DND-41 (cell line): ENCODE measurements at regions not wholly inside any gene's neighbourhood (a gene's known extent, or its start where the extent isn't known, plus 50 kb on each side); places are given as distances from the start of the nearest gene placed in this dataset.

Experiments used
- ATAC-seq: fragments of 200-7000 bp; cut with Tn5 transposase; 3 replicates; pipeline ENCODE4 v1.9.1; 2021; ENCODE audit warnings: low read depth; ENCODE audit not compliant: insufficient read depth
- DNase-seq: peaks from one replicate; pipeline ENCODE4 v3.0.0-alpha.2; 2020
- H2AFZ ChIP-seq: 2 replicates; pipeline ENCODE4 v1.6.0; 2012; ENCODE audit warnings: low read depth, low read length
- H3K27ac ChIP-seq: 2 replicates; pipeline ENCODE4 v1.5.1; 2012; ENCODE audit warnings: low read length, inconsistent platforms
- H3K27me3 ChIP-seq: fragments of 200-600 bp; sonication (generic); 2 replicates; pipeline ENCODE4 v1.6.0; 2012; ENCODE audit warnings: low read length, mild to moderate bottlenecking, inconsistent platforms; ENCODE audit not compliant: insufficient read depth, poor library complexity
- H3K36me3 ChIP-seq: 2 replicates; pipeline ENCODE4 v1.5.1; 2012; ENCODE audit warnings: low read length, inconsistent platforms; ENCODE audit not compliant: insufficient read depth
- H3K4me1 ChIP-seq: 2 replicates; pipeline ENCODE4 v1.5.1; 2012; ENCODE audit warnings: mild to moderate bottlenecking, low read length; ENCODE audit not compliant: insufficient read depth
- H3K4me2 ChIP-seq: 2 replicates; pipeline ENCODE4 v1.6.0; 2012; ENCODE audit warnings: mild to moderate bottlenecking, moderate library complexity, low read length, inconsistent platforms; ENCODE audit not compliant: insufficient read depth
- H3K4me3 ChIP-seq, 2 experiments: fragments of 200-600 bp in 1 of 2; shearing (Covaris generic) in 1 of 2; 2 replicates each; pipeline ENCODE4 v1.5.1; 2012 to 2016; ENCODE audit warnings: inconsistent platforms in 2 of 2, low read length in 2 of 2, mild to moderate bottlenecking in 2 of 2, low read depth in 1 of 2, moderate library complexity in 1 of 2
- H3K79me2 ChIP-seq: 2 replicates; pipeline ENCODE4 v1.6.0; 2012; ENCODE audit warnings: low read length, inconsistent platforms; ENCODE audit not compliant: insufficient read depth
- H3K9ac ChIP-seq: 2 replicates; pipeline ENCODE4 v1.6.0; 2012; ENCODE audit warnings: low read depth, mild to moderate bottlenecking, inconsistent platforms, low read length, moderate library complexity
- H3K9me3 ChIP-seq: 2 replicates; pipeline ENCODE4 v1.5.1; 2012; ENCODE audit warnings: low read length, moderate library complexity, mild to moderate bottlenecking, inconsistent platforms; ENCODE audit not compliant: insufficient read depth, severe bottlenecking
- H4K20me1 ChIP-seq: 2 replicates; pipeline ENCODE4 v1.6.0; 2012; ENCODE audit warnings: low read length; ENCODE audit not compliant: insufficient read depth
- EZH2 ChIP-seq: IDR thresholded peaks from 3 replicates; pipeline ENCODE4 v1.6.1; 2012; ENCODE audit warnings: borderline replicate concordance, low read depth, mild to moderate bottlenecking, moderate library complexity, low read length, inconsistent platforms; ENCODE audit not compliant: severe bottlenecking
- TF ChIP-seq, protein P1 (sequence below): IDR thresholded peaks from 2 replicates; pipeline ENCODE4 v1.5.1; 2012; ENCODE audit warnings: borderline replicate concordance, low read length, moderate library complexity, mild to moderate bottlenecking; ENCODE audit not compliant: poor library complexity, severe bottlenecking; ENCODE audit errors: extremely low read depth

DNA sequence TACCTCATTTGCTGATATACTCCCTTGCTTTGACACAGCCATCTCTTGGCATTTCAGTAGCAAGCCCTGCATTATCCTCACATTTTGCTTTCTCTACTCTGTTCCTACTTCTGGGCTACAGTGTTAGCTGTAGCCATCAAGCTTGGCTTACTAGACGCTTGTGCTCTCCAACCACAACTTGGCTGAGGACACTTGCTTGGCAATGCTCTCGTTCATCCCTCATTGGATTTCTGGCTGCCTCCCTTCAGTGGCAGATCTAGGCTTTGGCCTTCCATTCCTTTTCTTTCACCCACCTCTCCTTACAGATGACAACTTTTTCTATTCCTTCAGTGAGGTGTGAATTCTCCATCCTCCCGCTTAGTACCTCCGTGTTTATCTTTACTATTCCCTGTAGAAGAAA lies 428.7 kb upstream of the LRRC7 start:
- Histone ChIP-seq H3K4me2 (no peak overlapping the region), H3K4me1 (no peaks in the 10 kb centered on the region)
- TF ChIP-seq, protein P1, sequence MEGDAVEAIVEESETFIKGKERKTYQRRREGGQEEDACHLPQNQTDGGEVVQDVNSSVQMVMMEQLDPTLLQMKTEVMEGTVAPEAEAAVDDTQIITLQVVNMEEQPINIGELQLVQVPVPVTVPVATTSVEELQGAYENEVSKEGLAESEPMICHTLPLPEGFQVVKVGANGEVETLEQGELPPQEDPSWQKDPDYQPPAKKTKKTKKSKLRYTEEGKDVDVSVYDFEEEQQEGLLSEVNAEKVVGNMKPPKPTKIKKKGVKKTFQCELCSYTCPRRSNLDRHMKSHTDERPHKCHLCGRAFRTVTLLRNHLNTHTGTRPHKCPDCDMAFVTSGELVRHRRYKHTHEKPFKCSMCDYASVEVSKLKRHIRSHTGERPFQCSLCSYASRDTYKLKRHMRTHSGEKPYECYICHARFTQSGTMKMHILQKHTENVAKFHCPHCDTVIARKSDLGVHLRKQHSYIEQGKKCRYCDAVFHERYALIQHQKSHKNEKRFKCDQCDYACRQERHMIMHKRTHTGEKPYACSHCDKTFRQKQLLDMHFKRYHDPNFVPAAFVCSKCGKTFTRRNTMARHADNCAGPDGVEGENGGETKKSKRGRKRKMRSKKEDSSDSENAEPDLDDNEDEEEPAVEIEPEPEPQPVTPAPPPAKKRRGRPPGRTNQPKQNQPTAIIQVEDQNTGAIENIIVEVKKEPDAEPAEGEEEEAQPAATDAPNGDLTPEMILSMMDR = no peak
- no peak for TF ChIP-seq EZH2

DNA sequence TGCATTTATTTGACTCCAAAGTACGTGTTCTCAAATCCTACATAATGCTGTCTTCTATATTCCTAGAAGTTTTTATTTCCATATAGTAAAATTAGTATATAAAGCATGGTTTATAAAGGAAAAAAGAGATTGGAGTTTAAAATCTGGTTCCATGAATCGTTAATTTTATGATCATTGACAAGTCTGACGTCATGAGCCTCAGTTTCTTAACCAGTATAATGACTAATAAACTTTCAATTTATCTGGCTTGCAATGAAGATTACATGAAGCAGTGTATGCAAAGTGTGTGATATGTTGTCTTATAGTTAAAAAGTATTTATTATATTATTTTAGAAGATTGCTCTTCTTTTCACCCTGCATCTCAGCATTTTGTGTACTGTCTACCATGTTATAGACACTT lies 421.4 kb upstream of the LRRC7 start:
- Histone ChIP-seq H3K79me2 (no peaks in the 10 kb centered on the region), H3K27me3 (no peaks in the 10 kb centered on the region), H3K27ac (no peak overlapping the region), H3K9me3 (no peaks in the 10 kb centered on the region), H3K4me3 (no peak overlapping the region), H3K4me2 (no peak overlapping the region), H3K36me3 (no peaks in the 10 kb centered on the region), H3K9ac (no peak overlapping the region), H4K20me1 (no peaks in the 10 kb centered on the region), H2AFZ (no peak overlapping the region), H3K4me1 (no peaks in the 10 kb centered on the region)
- DNase-seq (no peak), ATAC-seq (no peak)
- TF ChIP-seq, protein P1 = no peak
- no peak for TF ChIP-seq EZH2

More for the DNA sequence above, 428.7 kb upstream of the LRRC7 start:
- peaks cover 2% of the 10 kb centered on the region for H3K9me3 ChIP-seq
- H2AFZ ChIP-seq = no peak overlapping the region
- no peak overlapping the region for H3K27ac ChIP-seq
- ATAC-seq (no peak), DNase-seq (no peak)
- H4K20me1 ChIP-seq = no peaks in the 10 kb centered on the region
- no peaks in the 10 kb centered on the region for H3K36me3 ChIP-seq
- H3K27me3 ChIP-seq = no peaks in the 10 kb centered on the region
- no peaks in the 10 kb centered on the region for H3K79me2 ChIP-seq
- H3K9ac ChIP-seq = no peak overlapping the region
- no peak overlapping the region for H3K4me3 ChIP-seq

DNA sequence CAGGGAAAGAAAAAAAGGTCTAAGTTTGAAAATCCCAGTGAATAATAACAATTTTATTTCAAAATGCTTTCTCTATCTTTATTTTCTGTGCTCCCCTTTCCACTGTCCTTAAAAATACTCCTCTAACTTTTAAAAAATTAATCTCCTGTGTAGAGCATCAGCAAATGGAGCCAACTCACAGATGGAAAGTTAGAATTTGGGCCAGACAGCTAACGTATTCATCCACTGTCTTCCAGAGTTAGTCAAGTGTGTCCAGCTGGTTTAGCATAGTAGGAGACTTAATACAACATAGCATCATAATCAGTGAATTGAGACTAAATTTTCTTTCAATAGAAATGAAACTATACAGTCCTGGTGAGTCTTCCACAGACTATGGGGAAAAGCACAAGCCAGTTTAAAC lies 419.0 kb upstream of the LRRC7 start:
- H4K20me1 ChIP-seq = no peaks in the 10 kb centered on the region
- H3K36me3 ChIP-seq = no peaks in the 10 kb centered on the region
- no peak overlapping the region for H2AFZ ChIP-seq
- H3K9me3 ChIP-seq = no peaks in the 10 kb centered on the region
- no peaks in the 10 kb centered on the region for H3K27me3 ChIP-seq
- H3K4me1 ChIP-seq = no peaks in the 10 kb centered on the region
- DNase-seq = no peak
- H3K79me2 ChIP-seq = no peaks in the 10 kb centered on the region
- TF ChIP-seq, protein P1 = no peak
- TF ChIP-seq EZH2 = no peak
- H3K4me3 ChIP-seq = no peak overlapping the region
- ATAC-seq = no peak
- H3K9ac ChIP-seq = no peak overlapping the region
- no peak overlapping the region for H3K27ac ChIP-seq
- no peak overlapping the region for H3K4me2 ChIP-seq
